ENCODE measurements at regions not wholly inside any gene's neighbourhood (a gene's known extent, or its start where the extent isn't known, plus 50 kb on each side); places are given as distances from the start of the nearest gene placed in this dataset.
"Not testable (repeated sequence)": the region's sequence is repeated elsewhere in the genome, so short reads cannot be mapped to it uniquely, and the experiment has no call there.

GRCh38 chr16:31689331-31689730, 161.6 kb downstream of the AHSP start:
- not testable (repeated sequence) for H3K27me3 ChIP-seq (ENCODE audit: control insufficient read depth, insufficient read depth, low read length, poor library complexity, severe bottlenecking); H3K27ac ChIP-seq (ENCODE audit: insufficient read depth, low read depth, low read length, poor library complexity, severe bottlenecking); H3K4me3 ChIP-seq (ENCODE audit: insufficient read depth, low read depth, low read length); H3K9me3 ChIP-seq (ENCODE audit: control insufficient read depth, low read length); H3K4me1 ChIP-seq (ENCODE audit: control insufficient read depth, insufficient read depth, low read length); H3K36me3 ChIP-seq (ENCODE audit: control insufficient read depth, insufficient read depth, low read length)
- WGBS, 2 experiments: 70% methylated on average over 1 of the region's 2 CpGs; no CpG with 5 or more reads in 1 of the 2 experiments

GRCh38 chr16:31692338-31692737, 164.6 kb downstream of the AHSP start:
- not testable (repeated sequence) for H3K36me3 ChIP-seq (ENCODE audit: control insufficient read depth, insufficient read depth, low read length); H3K4me3 ChIP-seq (ENCODE audit: insufficient read depth, low read depth, low read length); H3K4me1 ChIP-seq (ENCODE audit: control insufficient read depth, insufficient read depth, low read length); H3K27me3 ChIP-seq (ENCODE audit: control insufficient read depth, insufficient read depth, low read length, poor library complexity, severe bottlenecking); H3K9me3 ChIP-seq (ENCODE audit: control insufficient read depth, low read length); H3K27ac ChIP-seq (ENCODE audit: insufficient read depth, low read depth, low read length, poor library complexity, severe bottlenecking)
- WGBS, 2 experiments: no CpG with 5 or more reads among the region's 3 CpGs

- Histone ChIP-seq H3K9me3 (ENCODE audit: control insufficient read depth, low read length) (no peaks in the 10 kb centered on the region), H3K4me3 (ENCODE audit: insufficient read depth, low read depth, low read length) (no peak overlapping the region), H3K4me1 (ENCODE audit: control insufficient read depth, insufficient read depth, low read length) (no peaks in the 10 kb centered on the region), H3K27me3 (ENCODE audit: control insufficient read depth, insufficient read depth, low read length, poor library complexity, severe bottlenecking) (no peaks in the 10 kb centered on the region), H3K27ac (ENCODE audit: insufficient read depth, low read depth, low read length, poor library complexity, severe bottlenecking) (no peak overlapping the region), H3K36me3 (ENCODE audit: control insufficient read depth, insufficient read depth, low read length) (no peaks in the 10 kb centered on the region)
- 84 to 87% methylated on average over 6 of the region's 6 CpGs for WGBS, 2 experiments
These were observed 166.0 kb downstream of the AHSP start for GRCh38 chr16:31693733-31694132.

- Histone ChIP-seq H3K36me3 (ENCODE audit: control insufficient read depth, insufficient read depth, low read length) (no peaks in the 10 kb centered on the region), H3K27me3 (ENCODE audit: control insufficient read depth, insufficient read depth, low read length, poor library complexity, severe bottlenecking) (peaks cover 4% of the 10 kb centered on the region), H3K27ac (ENCODE audit: insufficient read depth, low read depth, low read length, poor library complexity, severe bottlenecking) (no peak overlapping the region), H3K9me3 (ENCODE audit: control insufficient read depth, low read length) (no peaks in the 10 kb centered on the region), H3K4me1 (ENCODE audit: control insufficient read depth, insufficient read depth, low read length) (no peaks in the 10 kb centered on the region), H3K4me3 (ENCODE audit: insufficient read depth, low read depth, low read length) (no peak overlapping the region)
- 69 to 87% methylated on average over 2 of the region's 2 CpGs for WGBS, 2 experiments
These were observed 166.8 kb downstream of the AHSP start for GRCh38 chr16:31694461-31694860.

- Histone ChIP-seq H3K4me1 (ENCODE audit: control insufficient read depth, insufficient read depth, low read length) (no peaks in the 10 kb centered on the region), H3K4me3 (ENCODE audit: insufficient read depth, low read depth, low read length) (no peak overlapping the region), H3K27ac (ENCODE audit: insufficient read depth, low read depth, low read length, poor library complexity, severe bottlenecking) (no peak overlapping the region), H3K27me3 (ENCODE audit: control insufficient read depth, insufficient read depth, low read length, poor library complexity, severe bottlenecking) (peaks cover 8% of the 10 kb centered on the region), H3K36me3 (ENCODE audit: control insufficient read depth, insufficient read depth, low read length) (no peaks in the 10 kb centered on the region), H3K9me3 (ENCODE audit: control insufficient read depth, low read length) (no peaks in the 10 kb centered on the region)
- WGBS, 2 experiments: 70 to 80% methylated on average over 4 of the region's 4 CpGs
These were observed 168.0 kb downstream of the AHSP start for GRCh38 chr16:31695667-31696066.

GRCh38 chr16:31696968-31697743, 169.5 kb downstream of the AHSP start:
- 50 to 55% methylated on average over 5 to 6 of the region's 8 CpGs for WGBS, 2 experiments

GRCh38 chr16:31697744-31698125, 170.0 kb downstream of the AHSP start:
- no peaks in the 10 kb centered on the region for H3K9me3 ChIP-seq (ENCODE audit: control insufficient read depth, low read length)
- H3K27me3 ChIP-seq (ENCODE audit: control insufficient read depth, insufficient read depth, low read length, poor library complexity, severe bottlenecking): peaks cover 8% of the 10 kb centered on the region
- no peak overlapping the region for H3K27ac ChIP-seq (ENCODE audit: insufficient read depth, low read depth, low read length, poor library complexity, severe bottlenecking)
- no peak overlapping the region for H3K4me3 ChIP-seq (ENCODE audit: insufficient read depth, low read depth, low read length)
- H3K36me3 ChIP-seq (ENCODE audit: control insufficient read depth, insufficient read depth, low read length): peaks cover 2% of the 10 kb centered on the region
- no peaks in the 10 kb centered on the region for H3K4me1 ChIP-seq (ENCODE audit: control insufficient read depth, insufficient read depth, low read length)
- WGBS, 2 experiments: 80 to 89% methylated on average over 4 of the region's 4 CpGs

More at GRCh38 chr16:31696968-31697743, 169.5 kb downstream of the AHSP start:
- Histone ChIP-seq H3K36me3 (ENCODE audit: control insufficient read depth, insufficient read depth, low read length) (no peaks in the 10 kb centered on the region), H3K9me3 (ENCODE audit: control insufficient read depth, low read length) (no peaks in the 10 kb centered on the region), H3K27ac (ENCODE audit: insufficient read depth, low read depth, low read length, poor library complexity, severe bottlenecking) (no peak overlapping the region), H3K4me1 (ENCODE audit: control insufficient read depth, insufficient read depth, low read length) (no peaks in the 10 kb centered on the region), H3K4me3 (ENCODE audit: insufficient read depth, low read depth, low read length) (no peak overlapping the region), H3K27me3 (ENCODE audit: control insufficient read depth, insufficient read depth, low read length, poor library complexity, severe bottlenecking) (peaks cover 8% of the 10 kb centered on the region)

- Histone ChIP-seq H3K9me3 (ENCODE audit: control insufficient read depth, low read length) (no peaks in the 10 kb centered on the region), H3K27me3 (ENCODE audit: control insufficient read depth, insufficient read depth, low read length, poor library complexity, severe bottlenecking) (peaks cover 8% of the 10 kb centered on the region), H3K36me3 (ENCODE audit: control insufficient read depth, insufficient read depth, low read length) (peaks cover 13% of the 10 kb centered on the region), H3K4me3 (ENCODE audit: insufficient read depth, low read depth, low read length) (no peak overlapping the region), H3K4me1 (ENCODE audit: control insufficient read depth, insufficient read depth, low read length) (no peaks in the 10 kb centered on the region), H3K27ac (ENCODE audit: insufficient read depth, low read depth, low read length, poor library complexity, severe bottlenecking) (no peak overlapping the region)
- 64 to 71% methylated on average over 2 of the region's 2 CpGs for WGBS, 2 experiments
These were observed 171.2 kb downstream of the AHSP start for GRCh38 chr16:31698901-31699300.

GRCh38 chr16:31699601-31700000, 171.9 kb downstream of the AHSP start:
- H3K27ac ChIP-seq (ENCODE audit: insufficient read depth, low read depth, low read length, poor library complexity, severe bottlenecking): no peak overlapping the region
- 79 to 80% methylated on average over 8 of the region's 8 CpGs for WGBS, 2 experiments
- no peaks in the 10 kb centered on the region for H3K4me1 ChIP-seq (ENCODE audit: control insufficient read depth, insufficient read depth, low read length)
- no peaks in the 10 kb centered on the region for H3K9me3 ChIP-seq (ENCODE audit: control insufficient read depth, low read length)
- H3K36me3 ChIP-seq (ENCODE audit: control insufficient read depth, insufficient read depth, low read length): peaks cover 20% of the 10 kb centered on the region
- peaks cover 8% of the 10 kb centered on the region for H3K27me3 ChIP-seq (ENCODE audit: control insufficient read depth, insufficient read depth, low read length, poor library complexity, severe bottlenecking)
- H3K4me3 ChIP-seq (ENCODE audit: insufficient read depth, low read depth, low read length): no peak overlapping the region

- H3K27me3 ChIP-seq (ENCODE audit: control insufficient read depth, insufficient read depth, low read length, poor library complexity, severe bottlenecking): peaks cover 8% of the 10 kb centered on the region
- WGBS, 2 experiments: 4 to 5% methylated on average over 7 of the region's 8 CpGs
- H3K27ac ChIP-seq (ENCODE audit: insufficient read depth, low read depth, low read length, poor library complexity, severe bottlenecking): no peak overlapping the region
- H3K4me1 ChIP-seq (ENCODE audit: control insufficient read depth, insufficient read depth, low read length): no peaks in the 10 kb centered on the region
- H3K4me3 ChIP-seq (ENCODE audit: insufficient read depth, low read depth, low read length): peak overlapping the region; percentile 84
- peaks cover 23% of the 10 kb centered on the region for H3K36me3 ChIP-seq (ENCODE audit: control insufficient read depth, insufficient read depth, low read length)
- no peaks in the 10 kb centered on the region for H3K9me3 ChIP-seq (ENCODE audit: control insufficient read depth, low read length)
These were observed 172.5 kb downstream of the AHSP start for GRCh38 chr16:31700200-31700529.
